NCI-H226 (cell line): ENCODE measurements at regions not wholly inside any gene's neighbourhood (a gene's known extent, or its start where the extent isn't known, plus 50 kb on each side); places are given as distances from the start of the nearest gene placed in this dataset.
"Not testable (repeated sequence)": the region's sequence is repeated elsewhere in the genome, so short reads cannot be mapped to it uniquely, and the experiment has no call there.

Source experiments
- DNase-seq: peaks from one replicate; pipeline ENCODE4 v3.0.0-alpha.2; 2015

DNA sequence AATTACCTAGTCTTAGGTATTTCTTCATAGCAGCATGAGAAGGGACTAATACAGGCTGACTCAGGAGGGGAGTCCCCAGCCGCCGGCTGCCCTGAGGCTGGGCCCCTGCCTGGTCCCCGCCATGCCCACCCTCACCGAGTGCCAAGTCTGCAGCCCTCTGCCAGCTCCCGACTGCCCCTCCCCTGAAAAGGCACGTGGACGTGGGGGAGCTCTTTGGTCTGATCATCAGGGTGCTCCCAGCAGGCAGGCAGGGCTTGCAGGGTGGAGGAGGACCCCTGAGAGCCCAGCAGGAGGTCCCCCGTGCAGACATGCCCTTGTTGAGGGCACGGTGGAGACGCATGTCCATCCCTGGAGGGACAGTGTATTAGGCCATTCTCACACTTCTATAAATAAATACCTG lies 110.9 kb downstream of the UNCX start:
- no peak for DNase-seq

DNA sequence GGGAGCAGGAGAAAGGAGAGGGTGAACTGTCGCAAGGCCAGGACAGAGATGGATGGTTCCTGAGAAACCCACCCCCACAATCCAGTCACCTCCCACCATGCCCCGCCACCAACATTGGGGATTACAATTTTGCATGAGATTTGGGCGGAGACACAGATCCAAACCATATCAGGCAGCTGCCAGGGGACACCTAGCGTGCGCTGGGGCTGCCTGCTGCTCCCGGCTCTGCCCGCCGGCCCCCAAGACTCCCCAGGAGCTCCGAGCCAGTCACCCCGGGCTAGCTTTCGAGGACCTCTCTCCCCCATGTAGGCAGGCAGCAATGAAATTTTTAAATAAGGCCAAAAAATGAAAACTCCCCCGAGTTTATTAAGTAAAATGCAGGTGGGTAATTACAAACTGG lies 111.7 kb downstream of the UNCX start:
- DNase-seq = no peak

GRCh38 chr7:1344981-1345701 lies 112.5 kb downstream of the UNCX start:
- no peak for DNase-seq

DNA sequence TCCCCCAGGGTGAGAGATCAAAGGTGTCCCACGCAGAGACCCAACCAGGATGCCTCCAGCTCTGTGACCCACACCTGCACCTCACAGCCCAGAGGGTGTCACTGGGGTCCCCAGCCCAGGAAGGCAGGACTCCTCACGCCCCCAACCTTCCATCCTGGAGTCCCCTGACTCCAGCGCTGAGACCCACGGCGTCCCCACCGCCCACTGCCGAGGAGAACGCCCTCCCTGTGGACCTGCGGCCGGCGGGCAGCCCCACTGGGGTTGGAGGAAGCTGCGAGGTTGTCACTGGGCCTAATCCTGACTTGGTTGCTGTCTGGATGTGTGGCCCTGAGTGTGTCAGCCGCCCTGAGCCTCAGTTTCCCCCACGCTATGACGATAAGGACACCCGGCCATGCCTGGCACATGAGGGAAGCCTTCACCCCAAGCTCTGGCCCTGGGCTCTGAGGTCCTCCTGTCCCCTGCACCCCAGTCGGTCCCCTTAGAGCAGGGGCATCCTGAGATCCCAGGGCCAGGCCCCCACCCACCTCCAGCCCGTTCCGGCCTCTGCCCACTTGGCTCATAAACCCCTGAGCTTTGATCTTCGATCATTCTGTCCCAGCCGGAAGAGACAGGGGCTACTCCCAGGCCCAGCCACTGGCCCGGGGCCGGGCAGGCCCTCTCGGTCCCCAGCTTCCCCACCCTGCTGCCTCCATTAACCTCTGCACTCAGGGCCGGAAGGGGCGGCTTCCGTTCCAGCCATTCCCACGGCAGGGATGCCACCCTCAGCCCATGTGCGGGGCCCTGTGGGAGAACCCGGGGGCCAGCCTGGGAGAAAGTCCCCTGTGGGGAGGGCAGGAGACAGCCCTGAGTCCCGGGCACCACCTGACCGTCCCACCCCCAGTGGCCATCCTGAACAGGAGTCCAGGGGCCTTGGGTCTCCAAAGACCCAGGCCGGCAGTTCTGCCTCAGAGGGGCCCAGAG lies 113.2 kb downstream of the MICALL2 start:
- DNase-seq = no peak

DNA sequence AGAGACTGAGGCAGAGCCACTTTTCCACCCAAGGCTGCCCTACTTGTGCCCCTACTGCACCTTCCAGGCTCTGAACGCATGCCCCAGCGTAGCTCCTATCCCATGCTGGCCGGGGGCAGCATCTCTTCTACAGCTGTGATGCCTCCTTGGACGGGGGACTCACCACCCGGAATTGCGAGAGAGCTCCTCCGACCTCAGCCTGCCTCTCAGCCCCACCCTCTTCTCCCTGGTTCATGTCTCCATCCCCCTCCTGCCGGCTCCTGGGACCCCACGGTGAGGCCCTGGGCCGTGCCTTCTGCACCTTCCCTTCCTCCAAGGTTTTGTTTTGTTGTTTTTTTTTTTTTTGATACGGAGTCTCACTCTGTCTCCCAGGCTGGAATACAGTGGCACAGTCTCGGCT lies 112.4 kb downstream of the MICALL2 start:
- DNase-seq = no peak

- DNase-seq = no peak
Observed at GRCh38 chr7:1348096-1348822, 111.0 kb downstream of the MICALL2 start.

GRCh38 chr7:1348823-1349335 lies 110.4 kb downstream of the MICALL2 start:
- no peak for DNase-seq

DNA sequence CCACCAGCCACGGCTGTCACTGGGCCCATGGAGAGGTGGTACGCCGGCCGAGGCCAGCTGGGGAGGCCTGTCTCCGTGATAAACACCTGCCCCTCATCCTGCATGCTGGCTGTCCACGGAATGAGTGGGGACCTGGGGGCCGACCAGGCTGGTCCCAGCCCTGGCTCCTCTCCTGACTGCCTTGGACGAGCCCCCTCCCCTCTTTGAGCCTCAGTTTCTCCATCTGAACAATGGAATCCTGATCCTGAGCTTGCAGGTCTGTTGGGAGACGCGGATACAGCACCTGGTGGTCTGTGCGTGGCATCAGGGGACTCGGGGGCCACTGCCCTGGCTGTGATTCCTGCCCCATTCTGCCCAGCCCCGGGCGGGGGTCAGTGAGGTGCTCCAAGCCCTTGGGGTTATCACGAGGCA lies 109.9 kb downstream of the MICALL2 start:
- no peak for DNase-seq

DNA sequence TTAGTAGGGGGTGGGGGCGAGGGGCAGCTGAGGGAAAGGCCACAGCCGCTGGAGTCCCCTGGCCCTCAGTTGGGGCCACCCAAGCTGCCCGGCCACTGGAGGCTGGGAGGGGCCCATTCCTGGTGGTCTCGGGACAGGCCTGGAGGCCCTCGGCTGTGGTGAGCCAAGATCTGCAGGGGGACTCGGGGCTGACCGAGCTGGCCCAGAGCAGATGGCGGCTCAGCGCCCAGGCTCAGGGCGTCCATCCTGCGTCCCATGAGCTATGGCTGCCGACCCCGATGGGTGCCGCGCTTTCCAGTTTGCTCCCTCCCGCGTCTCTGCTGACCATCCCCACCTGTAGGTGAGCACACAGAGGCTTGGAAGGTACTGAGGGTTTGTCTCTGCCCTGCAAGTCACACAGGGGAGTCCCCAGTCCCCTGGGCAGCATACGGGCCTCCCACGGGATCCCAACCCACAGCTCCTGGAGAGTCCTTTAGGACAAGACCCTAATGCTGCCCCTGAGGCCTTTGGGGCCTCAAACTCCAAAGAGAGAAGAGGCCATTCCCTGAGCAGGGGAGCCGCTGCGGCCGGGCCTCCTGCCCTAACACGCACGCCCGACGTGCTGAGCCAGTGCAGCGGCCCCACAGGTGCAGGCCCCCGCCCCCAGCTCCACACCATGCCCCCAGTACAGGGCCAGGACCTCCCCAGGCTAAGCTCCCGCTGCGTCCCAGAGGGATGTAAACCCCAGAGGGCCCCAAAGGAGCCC lies 107.2 kb downstream of the MICALL2 start:
- no peak for DNase-seq

- no peak for DNase-seq
Observed at GRCh38 chr7:1352656-1353271, 106.5 kb downstream of the MICALL2 start.

DNA sequence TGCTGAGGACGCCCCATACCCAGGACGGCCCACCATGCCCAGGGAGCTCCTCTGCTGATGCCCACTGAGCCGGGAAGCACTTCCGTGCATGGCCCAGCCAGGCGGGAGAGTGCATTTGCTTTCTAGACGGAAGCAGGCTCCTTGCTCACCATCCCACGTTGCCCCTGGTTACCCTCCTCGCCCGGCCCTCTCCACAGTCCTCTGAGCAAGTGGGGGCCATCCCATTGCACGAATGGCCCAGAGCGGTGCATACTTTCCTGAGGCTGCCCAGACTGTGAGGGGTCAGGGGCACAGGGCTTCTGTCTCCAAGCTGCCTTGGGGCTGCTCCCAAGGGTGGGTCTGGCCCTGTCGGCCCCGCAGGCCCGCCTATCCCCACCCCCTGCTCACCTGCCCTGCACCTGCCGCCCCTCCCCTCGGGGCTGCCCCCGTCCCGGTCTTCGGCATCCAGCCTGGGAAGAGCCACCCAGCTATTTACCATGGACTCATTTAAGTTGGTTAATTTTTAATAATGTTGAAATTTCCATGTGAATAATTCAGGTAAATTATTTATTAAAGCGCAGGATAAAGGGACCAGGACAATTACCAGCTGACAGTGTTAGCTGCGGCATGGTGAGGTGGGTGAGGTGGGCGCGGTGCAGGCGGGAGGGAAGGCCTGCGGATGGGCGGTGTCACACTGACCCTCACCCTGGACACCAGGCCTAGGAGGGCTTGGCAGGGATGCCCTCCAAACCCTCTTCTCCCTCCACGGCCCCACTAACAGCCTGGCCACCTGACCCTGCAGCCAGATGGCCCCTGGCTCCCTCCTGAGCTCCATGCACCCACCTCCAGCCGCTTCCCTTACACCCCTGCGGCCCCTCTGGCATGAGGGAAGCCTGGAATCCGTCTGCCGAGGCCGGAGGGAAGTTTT lies 104.4 kb downstream of the MICALL2 start:
- no peak for DNase-seq

- DNase-seq = no peak
Observed at GRCh38 chr7:1355568-1356340, 103.5 kb downstream of the MICALL2 start.

DNA sequence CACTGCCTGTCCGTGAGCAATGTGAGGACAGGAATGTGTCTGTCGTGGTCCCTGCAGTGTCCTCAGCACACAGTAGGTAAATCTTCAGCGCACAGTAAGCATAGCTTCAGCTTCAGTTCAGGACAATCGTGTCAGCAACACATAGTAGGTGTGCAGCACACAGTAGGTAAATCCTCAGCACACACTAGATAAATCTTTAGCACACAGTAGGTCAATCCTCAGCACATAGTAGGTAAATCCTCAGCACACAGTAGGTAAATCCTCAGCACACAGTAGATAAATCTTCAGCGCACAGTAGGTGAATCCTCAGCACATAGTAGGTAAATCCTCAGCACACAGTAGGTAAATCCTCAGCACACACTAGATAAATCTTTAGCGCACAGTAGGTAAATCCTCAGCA lies 102.4 kb downstream of the MICALL2 start:
- DNase-seq = not testable (repeated sequence)

DNA sequence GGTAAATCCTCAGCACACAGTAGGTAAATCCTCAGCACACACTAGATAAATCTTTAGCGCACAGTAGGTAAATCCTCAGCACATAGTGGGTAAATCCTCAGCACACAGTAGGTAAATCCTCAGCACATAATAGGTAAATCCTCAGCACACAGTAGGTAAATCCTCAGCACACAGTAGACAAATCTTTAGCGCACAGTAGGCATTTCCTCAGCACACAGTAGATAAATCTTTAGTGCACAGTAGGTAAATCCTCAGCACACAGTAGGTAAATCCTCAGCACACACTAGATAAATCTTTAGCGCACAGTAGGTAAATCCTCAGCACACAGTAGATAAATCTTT lies 102.0 kb downstream of the MICALL2 start:
- DNase-seq = not testable (repeated sequence)

GRCh38 chr7:1357601-1358271 lies 101.5 kb downstream of the MICALL2 start:
- DNase-seq = no peak

DNA sequence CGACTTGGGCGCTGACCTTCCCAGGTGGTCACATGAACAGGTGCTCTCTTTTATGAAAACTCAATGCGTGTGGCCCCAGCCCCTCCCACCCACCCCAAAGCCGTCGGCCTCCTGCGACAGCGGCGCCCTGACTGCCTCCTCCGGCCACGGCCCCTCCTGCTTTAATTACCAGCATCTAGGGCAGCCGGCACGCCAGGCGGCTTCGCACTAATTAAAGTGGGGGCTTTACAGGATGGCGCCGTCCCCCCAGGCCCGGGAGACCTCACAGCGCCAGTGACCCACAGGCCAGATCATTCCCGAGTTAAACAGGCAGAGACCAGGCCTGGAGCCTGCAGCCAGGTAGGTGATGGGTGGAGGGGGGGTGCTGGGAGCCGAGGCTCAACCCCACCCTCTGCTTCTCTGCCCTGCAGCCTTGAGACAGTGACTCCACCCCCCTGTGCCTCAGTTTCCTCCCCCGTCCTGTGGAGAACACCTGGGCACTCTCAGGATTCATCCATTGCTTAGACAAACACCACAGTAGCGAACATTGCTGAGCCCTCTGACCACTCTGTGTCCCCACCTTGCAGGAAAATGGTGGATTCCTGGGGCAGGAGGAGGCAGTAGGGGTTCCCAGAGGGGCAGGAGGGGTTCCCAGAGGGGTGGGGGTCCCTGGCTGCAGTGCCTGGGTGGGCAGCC lies 100.8 kb downstream of the MICALL2 start:
- DNase-seq = no peak

GRCh38 chr7:1359051-1359400 lies 100.2 kb downstream of the MICALL2 start:
- DNase-seq = no peak

DNA sequence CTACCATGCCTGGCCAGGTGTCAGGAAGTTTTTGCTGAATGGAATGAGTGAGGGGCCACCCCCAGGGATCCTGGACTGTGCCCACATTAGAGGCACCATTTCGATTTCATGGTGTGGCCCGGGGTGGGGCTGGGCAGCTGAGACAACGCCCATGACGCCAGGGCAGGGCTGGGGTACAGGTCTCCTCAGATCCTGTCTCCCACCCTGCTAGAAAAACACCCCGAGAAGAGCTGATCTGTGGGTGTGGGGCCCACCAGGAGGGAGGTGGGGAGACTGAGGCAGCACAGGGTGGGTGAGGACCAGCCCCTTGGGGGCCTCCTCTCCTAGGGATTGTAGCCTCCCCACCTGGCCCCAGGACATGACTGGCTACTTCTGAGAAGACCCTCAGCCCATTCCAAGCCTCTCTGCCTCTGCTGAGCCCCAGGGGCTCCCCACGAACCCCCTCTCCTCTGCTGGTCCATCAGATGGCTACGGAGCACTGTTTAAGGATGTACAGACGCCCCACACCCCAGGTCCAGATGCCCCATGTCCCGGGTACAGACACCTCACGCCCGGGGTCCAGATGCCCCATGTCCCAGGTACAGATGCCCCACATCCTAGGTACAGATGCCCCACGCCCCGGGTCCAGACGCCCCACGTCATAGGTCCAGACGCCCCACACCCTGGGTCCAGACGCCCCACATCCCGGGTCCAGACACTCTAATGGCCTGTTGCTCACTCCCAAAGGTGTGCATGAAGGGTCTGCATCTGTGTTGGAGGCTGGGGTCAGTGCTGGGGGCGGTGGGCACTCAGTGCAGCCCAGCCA lies 99.4 kb downstream of the MICALL2 start:
- DNase-seq = no peak
